K562 (cell line): ENCODE measurements at regions not wholly inside any gene's neighbourhood (a gene's known extent, or its start where the extent isn't known, plus 50 kb on each side); places are given as distances from the start of the nearest gene placed in this dataset.

Experiments
- CXXC5 ChIP-seq: fragments of 250-450 bp; sonication (Bioruptor Pico); IDR thresholded peaks from 2 replicates; pipeline ENCODE4 v1.8.0; 2022; ENCODE audit warnings: inconsistent platforms, mild to moderate bottlenecking, moderate library complexity
- KAT2B ChIP-seq: IDR thresholded peaks from one replicate; pipeline ENCODE4 v1.6.1; 2012; ENCODE audit warnings: low read depth, mild to moderate bottlenecking, control low read depth, inconsistent platforms, low read length, moderate library complexity
- SMAD3 ChIP-seq: fragments of 450-650 bp; formaldehyde crosslinking; conservative IDR thresholded peaks from 2 replicates; pipeline ENCODE4 v1.4.0; 2020; ENCODE audit warnings: mild to moderate bottlenecking
- TF ChIP-seq, protein P1 (sequence below), 3 experiments: IDR thresholded peaks in 2 of 3; conservative IDR thresholded peaks in 1 of 3; 2 replicates each; pipeline ENCODE4 v1.5.1; 2011 to 2012; ENCODE audit warnings: low read length in 3 of 3, mild to moderate bottlenecking in 3 of 3, control low read depth in 2 of 3, improper control_type of control experiment in 1 of 3, inconsistent platforms in 1 of 3, low read depth in 1 of 3, mixed read lengths in 1 of 3, moderate library complexity in 1 of 3; ENCODE audit not compliant: insufficient read depth in 2 of 3

DNA sequence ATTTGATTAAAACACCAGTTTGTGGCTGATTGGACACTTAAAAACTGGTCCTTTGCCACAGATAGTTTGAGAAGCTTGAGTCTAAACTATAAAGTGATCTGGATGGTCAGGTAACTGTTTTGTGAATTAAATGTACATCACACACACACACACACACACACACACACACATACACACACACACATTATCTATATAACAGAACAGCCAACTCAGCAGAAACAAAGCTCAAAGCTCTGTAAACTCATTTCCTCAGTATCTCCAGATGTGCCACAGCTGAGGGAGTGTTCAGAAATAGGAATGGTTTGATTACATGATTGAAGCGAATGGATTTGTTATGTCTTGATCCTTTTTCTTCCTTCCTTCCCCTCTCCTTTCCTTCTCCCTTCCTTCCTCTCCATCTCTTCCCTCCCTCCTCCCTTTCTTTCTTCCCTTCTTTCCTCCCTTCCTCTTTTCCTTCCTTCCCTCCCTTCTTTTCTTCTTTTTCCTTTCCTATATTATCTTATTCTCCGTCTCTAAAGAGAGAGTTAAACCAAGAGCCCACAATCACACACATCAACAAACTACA lies 100.3 kb downstream of the LLPH start:
- TF ChIP-seq, protein P1, sequence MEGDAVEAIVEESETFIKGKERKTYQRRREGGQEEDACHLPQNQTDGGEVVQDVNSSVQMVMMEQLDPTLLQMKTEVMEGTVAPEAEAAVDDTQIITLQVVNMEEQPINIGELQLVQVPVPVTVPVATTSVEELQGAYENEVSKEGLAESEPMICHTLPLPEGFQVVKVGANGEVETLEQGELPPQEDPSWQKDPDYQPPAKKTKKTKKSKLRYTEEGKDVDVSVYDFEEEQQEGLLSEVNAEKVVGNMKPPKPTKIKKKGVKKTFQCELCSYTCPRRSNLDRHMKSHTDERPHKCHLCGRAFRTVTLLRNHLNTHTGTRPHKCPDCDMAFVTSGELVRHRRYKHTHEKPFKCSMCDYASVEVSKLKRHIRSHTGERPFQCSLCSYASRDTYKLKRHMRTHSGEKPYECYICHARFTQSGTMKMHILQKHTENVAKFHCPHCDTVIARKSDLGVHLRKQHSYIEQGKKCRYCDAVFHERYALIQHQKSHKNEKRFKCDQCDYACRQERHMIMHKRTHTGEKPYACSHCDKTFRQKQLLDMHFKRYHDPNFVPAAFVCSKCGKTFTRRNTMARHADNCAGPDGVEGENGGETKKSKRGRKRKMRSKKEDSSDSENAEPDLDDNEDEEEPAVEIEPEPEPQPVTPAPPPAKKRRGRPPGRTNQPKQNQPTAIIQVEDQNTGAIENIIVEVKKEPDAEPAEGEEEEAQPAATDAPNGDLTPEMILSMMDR (IDR thresholded peaks at IDR 0.05 in 2 of 3, conservative IDR thresholded peaks at IDR 0.05 in 1 of 3; ENCODE audit: insufficient read depth in 2 of 3, low read depth in 1 of 3, low read length in 3 of 3): no peak
- TF ChIP-seq SMAD3 (CRISPR knock-in tag): no peak
- TF ChIP-seq CXXC5: no peak
- no peak for TF ChIP-seq KAT2B
